AG08396 (cell line): ENCODE measurements at regions not wholly inside any gene's neighbourhood (a gene's known extent, or its start where the extent isn't known, plus 50 kb on each side); places are given as distances from the start of the nearest gene placed in this dataset.

ENCODE experiments used
- DNase-seq: peaks from one replicate; pipeline ENCODE4 v3.0.0; 2012; ENCODE audit warnings: low spot score, mixed read lengths

DNA sequence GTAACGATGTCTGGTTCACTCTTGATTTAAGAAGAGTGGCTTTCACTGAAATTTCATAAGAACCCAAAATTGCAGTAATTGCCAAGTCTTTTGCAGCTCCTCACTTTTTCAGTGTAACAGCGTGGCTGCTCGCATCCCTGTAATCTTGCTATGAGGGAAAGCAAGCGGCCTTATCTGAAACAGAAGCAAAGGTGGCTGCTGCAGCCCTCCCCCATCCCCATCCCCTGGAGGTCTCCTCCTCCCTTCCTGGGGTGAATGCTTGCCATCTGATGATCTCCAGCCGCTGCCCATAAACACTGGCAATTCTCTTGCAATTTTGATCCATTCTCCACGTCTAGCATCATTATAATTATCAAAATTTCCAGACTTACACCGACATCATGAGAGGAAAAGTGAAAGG is 182.5 kb upstream of the ASIC2 start:
- DNase-seq = no peak

DNA sequence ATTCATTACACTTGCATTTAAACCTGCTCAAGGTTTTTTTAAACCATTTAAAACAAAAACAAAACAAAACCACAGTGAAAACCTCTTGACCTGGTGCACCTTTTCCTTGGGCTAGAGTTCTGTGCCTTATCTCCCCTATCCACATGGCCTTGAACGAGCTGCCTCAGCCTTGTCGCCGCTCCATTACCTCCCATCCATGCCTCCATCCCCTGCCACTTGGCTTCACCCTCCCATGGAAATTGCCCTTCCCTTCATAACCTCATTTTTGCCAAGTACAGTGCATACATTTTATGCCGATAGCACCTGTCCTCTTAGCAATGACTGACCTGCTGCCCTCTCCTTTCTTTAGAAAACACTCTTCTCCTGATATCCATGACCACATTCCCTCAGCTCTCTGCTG is 188.6 kb upstream of the ASIC2 start:
- no peak for DNase-seq

DNA sequence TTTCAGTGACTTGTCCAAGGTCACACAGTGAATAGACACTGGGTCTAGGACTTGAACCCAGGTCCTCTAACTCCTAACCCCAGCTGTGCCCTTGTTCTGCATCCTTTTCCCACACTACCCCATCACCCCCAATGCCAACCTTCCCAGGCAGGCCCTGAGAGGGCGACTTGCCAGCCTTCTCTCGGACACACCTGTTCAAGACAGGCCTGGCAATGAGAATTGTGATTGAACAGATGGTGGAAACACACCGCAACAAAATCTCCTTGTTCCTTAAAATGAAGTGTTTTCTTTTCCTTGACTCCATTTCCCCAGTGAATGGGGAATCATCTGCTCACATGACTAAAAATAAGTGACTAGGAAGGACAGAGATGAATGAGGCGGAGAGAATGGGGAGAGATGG is 189.5 kb upstream of the ASIC2 start:
- no peak for DNase-seq

DNA sequence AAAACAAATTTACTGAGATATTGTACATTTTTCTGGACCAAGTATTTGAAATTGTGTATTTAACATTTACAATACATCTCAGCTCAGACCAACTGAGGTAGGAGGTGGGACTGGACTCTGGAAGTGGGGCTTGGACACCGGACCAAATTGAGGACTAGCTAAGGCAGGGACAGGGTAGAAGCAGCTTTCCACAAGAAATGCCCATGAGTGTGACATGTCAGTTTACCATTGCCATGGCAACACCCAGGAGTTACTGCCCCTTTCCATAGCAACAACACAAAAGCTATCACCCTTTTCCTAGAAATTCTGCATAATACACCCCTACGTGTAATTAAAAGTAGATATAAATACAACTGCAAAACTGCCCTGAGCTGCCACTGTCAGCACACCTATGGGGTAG is 191.5 kb upstream of the ASIC2 start:
- no peak for DNase-seq

DNA sequence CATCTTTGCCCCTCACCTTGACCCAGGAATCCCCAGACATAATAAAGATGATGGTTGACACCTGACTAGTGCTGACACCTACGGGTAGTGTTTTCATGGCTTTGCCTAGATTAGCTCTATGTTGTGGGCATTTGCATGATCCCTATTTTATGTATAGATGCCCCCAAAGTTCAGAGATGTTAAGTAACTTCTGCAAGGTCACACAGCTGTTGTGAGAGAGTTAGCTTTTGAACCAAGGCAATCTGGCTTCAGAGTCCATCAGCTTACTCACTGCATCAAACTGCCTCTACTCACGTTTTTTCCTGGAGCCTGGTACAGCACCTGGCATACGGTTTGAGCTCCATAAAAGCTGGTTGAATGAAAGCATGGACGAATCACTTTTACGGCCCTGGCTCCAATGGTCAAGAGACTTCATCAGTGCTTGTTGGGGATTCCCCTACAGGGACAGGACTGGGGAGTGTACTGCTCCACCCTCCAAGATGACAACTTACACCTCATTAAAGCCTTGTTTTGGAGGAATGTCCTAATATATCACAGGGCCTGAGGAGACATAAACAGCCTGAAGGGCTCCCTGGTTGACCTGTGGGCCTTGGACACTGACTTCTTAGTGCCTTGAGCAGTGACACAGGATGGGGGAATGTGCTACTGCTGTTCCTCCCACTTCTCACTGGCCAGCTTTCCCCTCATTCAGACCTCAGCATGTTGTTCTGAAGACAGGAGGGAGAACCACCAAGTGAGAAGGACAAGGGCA is 193.2 kb upstream of the ASIC2 start:
- DNase-seq = no peak

DNA sequence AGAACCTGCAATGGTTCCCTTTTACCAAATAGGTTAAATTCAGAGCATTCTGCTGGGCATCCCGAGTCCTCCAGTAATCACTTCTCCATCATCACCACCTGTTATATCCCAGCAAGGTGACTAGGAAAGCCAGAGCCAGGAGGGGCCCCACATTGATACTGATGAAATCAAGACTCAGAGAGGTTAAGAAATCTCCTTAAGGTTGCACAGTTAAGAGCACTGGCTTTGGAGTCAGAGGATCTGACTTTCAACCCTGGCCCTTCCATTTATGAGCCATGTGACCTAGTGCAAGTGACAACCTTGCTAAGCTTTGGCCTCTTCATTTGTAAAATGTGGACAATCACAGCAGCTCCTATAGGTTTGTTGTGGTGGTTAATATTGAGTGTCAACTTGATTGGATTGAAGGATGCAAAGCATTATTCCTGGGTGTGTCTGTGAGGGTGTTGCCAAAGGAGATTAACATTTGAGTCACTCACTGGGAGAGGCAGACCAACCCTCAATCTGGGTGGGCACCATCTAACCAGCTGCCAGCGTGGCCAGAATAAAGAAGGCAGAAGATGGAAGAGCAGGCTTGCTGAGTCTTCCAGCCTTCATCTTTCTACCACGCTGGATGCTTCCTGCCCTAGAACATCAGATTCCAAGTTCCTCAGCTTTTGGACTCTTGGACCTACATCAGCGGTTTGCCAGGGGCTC is 194.2 kb upstream of the ASIC2 start:
- DNase-seq = no peak

DNA sequence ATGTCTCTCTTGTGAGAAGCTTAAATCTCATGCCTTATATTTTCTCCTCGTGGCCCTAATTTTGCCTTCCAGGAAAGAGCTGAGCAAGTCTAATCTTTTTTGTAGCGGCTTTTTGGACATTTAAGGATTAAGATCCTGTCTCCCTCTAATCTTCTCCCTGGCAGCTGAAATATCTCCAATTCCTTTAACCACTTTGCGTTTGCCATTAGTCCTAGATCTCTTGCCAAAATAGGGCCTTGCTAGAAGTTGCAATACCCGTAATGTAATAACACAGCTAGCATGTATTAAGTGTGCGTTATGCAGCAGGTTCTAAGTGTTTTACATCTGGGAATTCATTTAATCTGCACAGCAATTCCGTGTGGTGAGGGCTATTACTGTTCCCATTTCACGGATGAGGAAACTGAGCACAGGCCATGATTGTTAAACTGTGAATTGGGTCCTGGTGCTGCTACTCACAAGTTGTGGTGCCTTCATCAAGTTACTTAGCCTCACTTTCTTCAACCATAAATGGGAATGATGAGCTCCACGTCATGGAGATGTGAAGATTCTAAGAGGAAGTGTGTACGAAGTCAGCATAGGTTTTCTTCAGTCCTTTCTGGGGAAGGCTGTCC is 198.9 kb upstream of the ASIC2 start:
- no peak for DNase-seq

DNA sequence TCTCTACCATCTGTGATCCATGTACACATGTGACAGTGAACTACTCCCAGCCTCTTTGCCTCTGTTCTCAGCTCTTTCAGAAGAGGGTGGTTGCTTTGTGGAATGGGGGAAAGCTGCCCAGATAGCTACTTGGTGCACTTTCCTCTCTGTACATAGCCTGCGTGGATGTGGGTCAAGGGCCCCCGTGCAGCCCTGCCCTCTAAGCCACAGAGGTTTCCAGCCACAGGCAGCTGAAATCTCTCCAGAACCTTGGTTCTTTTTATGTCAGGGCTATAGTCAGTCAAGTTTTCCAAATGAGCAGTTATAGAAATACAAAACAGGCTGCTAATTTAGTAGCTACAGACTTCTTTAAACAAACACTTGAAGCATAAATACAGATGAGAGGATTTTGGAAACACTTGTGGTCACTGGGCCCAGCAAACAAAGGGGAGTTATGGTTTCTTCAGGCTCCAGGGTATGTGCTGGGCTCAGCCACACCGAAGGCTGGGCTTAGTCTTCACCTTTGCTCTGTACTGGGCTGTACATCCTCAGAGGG is 199.7 kb upstream of the ASIC2 start:
- no peak for DNase-seq

DNA sequence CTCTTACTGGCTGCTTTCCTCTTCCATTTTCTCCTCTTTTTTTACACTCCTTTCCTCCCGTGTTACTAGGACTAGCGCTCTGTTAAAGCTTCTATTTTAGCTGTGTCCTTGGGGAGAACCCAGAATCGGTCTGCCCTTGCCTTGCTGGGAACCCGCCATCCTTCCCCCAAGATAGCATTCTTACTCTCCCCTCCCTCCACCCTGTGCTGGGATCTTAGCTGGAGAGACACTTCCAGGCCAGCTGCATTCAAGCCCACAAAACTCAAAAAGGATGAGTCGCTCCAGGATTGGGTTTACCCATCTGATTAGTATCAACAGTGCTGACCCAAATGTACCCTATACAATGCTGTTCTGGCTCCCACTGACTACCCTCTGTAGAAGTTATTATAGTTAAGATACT is 200.5 kb upstream of the ASIC2 start:
- no peak for DNase-seq

DNA sequence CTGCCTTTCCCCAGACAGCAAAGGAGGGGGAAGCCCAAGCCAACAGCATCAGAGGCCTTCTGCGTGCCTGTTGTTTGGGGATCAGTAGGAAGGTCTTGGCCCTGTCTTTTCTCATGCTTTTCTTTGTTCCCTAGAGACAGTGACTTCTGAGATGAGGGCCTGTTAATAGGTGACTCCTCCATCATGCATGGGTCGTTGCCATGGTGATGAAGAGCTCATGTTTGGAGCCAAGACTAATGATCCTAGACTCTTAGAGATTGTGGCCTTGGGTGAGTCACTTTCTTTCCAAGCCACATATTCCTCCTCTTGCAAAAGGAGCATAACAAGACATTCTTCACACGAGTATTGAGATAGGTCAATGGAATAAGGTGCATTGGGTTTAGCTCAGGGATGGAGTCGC is 201.1 kb upstream of the ASIC2 start:
- no peak for DNase-seq

DNA sequence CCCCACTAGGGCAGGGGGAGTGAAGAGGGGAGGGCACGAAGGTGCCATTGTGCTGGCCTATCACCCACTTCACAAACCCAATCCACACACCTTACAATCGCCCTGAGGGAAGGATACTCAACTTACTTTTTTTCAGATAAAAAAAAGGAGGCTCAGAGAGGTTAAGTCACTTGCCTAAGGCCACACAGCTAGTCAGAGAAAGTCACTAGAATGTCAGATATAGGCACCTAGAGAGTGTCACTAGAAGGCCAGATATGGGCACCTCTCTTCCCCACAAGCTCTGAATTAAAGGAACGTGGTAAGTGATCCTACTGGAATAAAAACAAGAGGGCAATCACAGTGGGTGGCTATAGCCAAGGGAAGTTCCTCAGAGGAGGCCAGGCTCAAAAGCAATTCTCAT is 204.5 kb upstream of the ASIC2 start:
- no peak for DNase-seq

DNA sequence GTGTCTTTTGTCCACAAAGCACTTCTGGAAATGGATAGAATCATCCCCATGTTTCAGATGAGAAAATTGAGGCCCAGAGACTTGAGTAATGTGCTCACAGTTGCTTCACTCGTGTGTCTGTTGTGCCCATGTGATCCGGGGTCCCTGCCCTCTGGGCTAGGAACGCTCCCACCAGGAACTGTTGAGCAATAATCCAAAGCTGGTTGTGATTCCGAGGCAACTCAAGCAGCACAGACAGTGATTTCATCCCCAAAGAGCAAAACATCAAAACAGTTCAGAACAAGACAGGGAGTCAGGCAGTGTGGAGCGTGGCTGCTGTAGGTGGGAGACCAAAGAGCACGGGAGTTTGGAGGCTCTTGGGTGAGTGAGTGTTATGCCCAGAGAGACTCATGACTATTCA is 205.0 kb upstream of the ASIC2 start:
- DNase-seq = no peak

DNA sequence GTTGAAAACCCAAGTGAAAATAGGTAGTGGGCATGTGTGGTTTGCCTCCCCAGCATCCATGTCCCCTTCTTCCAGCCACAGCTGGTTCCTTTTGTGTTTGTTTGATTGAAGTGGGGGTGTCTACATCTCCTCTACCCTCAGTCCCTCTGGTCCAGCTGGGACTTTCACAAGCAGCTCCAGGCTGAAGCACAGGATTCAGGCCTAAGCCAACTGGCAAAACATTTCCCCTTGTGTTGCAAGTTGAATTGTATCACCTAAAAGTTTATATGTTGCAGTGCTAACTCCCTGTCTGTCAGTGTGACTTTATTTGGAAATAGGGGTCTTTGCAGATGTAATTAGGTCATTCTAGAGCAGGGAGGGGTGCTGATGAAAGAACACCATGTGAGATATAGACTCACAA is 205.9 kb upstream of the ASIC2 start:
- DNase-seq = no peak

DNA sequence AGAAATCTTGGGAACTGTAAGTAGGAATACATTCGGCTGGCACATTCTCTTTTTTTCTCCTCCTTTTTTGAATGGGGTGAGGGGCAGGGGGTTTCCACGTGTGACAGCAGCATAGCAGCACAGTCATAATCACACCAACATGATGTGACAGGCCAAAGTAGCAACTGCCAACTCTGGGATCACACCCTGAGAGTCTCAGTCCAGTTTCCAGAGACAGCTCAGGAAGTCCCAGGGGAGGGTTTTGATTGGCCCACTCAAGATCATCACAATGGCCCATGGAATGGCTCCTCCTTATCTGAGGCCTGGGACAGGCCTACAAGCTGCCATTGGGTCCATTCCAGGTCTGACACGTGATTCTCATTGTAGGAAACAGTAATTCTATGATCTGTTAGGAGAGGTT is 207.1 kb upstream of the ASIC2 start:
- no peak for DNase-seq

DNA sequence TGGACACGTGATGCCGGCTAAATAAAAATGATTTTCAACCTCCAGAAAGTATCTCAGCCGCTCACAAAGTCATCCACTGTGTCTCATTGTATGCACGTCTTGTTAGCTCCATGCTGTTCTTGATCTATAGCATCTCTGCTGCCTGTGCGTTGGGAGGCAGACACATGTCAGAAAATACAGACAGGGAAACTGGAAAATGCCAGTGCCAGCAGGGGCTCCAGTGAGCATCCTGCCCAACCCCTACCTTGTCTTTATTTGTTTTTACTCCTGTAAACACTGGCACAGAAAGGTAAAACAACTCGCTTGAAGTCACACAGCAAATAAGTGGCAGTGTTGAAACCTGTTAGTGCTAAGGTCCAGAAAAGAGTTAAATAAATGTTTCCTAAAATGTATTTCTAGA is 208.1 kb upstream of the ASIC2 start:
- no peak for DNase-seq

DNA sequence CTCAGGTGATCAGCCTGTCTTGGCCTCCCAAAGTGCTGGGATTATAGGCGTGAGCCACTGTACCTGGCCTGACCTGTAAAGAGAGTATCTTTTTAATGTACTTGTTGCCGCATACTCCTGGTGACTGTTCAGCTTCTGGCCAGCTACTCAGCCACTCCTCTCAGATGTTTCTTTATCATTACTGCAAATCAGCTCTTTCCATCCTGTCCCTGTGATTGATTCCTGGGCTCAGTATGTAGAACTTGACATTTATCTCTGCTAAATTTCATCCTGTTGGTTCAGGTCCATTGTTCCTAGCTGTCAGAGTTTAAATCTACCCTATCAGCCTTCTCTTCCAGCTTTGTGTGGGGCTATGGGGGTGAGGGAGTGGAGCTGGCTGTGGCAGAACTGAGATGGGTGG is 211.5 kb upstream of the ASIC2 start:
- no peak for DNase-seq

DNA sequence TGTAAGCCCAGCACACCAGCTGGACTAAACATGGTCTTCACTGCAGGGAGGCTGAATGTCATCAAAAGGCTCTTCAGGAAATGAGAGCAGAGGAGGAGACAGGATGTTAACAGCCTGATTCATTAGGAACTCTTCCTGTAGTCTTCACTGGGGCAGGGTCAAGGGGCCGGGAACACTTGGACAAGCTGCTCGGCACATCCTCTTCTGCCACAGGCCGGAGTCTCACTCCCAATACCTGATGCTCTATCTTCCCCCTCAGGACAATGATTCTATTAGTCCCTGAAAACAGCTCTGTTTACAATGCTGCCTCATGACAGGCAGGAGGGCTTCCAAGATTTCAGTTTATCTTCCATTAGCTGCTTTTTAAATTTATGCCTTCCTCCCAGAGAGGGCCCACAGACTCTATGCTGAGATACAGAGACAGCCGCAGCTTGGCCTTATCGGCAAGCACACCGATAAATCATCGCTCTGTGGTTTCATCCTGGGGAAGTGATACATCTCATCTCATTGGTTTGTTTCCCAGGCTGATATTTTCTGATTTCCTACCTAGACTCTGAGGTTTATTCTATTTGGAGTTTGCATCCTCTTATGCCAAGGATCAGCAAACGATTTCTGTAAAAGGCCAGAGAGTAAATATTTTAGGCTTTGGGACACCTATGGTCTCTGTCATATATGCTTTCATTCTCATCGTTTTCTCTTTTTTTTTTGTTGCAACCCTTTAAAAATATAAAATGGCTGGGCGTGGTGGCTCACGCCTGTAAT is 214.0 kb upstream of the ASIC2 start:
- no peak for DNase-seq

DNA sequence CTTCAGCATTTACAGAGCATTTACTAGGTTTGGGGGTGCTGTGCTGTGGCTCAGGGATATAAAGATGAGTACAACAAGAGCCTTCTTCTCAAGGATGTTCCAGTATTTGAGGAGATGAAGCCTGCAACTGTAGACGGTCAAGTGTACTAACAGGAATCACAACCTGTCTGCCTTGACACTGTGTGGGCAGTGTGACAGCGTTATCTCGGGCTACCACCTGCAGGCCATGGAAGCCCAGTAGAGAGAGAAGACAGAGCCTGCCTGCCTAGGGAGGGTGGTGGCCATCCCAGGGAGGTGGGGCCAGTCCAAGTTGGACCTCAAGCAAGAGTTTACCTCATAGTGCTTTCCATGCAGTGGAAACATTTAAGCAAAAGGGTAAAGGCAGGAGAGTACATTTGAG is 215.1 kb upstream of the ASIC2 start:
- no peak for DNase-seq

DNA sequence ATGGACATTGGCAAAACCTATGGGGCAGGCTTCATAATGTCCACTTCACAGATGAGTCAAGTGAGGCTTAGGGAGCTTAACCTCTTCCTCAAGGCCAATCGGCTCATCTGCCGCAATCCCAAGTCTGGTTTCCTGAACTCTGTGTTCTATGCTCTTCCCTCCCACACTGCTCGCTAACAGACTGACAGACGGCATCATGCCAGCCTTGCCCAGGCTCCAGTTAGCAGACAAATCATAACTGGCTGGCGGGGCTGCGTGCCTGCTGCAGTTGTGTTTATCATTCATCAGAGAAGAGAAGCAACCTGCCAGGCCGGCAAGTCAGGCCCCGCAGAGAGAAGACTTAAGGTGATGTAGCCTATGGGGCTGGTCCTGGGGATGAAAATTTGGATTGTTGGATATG is 216.2 kb upstream of the ASIC2 start:
- DNase-seq = no peak

DNA sequence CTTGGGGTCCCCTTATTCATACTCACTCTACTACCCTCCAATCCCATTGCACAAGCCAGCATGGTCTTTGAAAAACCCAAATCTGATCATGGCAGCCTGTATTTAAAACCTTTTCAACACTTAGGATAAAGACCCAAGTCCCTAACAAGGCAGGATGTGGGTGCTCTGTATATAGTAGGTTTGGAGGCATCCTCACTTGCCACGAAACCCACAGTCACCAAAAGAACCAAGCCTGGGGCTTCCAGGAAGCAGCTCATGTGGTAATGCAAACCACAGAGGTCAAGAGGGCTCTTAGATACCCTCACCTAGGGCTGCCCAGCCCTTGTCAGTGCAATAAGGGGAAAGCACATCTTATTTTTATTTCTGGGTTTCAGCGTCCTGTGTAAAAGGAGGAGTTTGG is 218.6 kb upstream of the ASIC2 start:
- DNase-seq = no peak

DNA sequence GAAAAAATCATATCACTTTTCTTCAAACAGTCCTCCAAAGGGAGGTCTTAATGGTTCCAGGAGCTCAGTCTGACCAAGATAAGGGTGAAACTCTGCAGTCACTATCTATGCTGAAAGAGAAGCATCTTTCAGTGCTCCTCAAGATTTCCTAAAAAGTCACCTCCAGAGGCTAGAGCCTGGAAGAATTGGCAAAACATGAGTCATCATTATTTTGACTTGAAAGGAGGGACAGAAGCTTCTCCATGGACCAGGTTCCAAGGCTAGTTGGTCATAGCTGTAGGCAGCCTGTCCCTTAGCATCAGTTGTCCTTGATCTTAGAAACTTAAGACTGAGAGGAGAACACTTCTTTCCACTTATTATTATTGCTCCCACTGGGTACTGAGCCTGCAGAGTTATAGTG is 219.0 kb upstream of the ASIC2 start:
- no peak for DNase-seq

DNA sequence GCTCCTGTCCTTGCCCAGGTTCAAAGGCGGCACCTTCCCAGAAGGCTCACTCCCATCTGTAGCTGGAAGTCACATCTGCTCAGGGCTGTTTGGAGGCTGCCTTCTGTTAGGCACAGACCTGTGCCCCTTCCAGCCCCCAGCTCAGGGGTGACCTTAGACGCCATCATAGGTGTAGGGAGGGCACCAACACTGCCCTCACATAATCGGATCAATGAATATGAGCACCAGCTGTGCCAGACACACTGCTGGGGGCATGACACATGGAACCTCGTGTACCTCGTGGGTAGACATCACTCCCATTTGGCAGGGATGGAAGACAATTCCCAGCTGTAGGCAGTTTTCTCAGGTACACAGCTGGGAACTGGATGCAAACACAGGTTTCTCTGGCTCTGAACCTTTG is 220.7 kb upstream of the ASIC2 start:
- DNase-seq = no peak

DNA sequence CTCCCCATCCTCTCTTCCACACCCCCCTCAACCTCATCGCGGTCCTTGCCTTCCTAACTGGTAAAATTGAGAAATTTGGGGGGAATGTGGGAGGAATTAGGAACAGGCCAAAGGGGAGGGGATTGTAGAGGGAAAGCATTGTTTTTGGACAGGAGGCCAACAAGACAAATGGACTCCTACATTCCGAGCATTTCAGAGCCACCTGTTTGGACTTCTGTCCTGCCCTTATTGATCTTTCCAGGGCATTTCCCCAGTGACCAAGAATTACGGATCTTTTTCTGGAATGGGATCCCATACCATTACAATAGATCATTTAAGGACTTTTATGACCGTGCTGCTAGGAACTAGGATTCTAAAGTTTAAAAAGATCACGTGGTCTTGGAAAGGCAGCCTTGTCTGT is 221.3 kb upstream of the ASIC2 start:
- DNase-seq = no peak
